CD4-positive, alpha-beta T cell treated with Interleukin-4 for 4 hours (primary cell): ENCODE measurements at regions not wholly inside any gene's neighbourhood (a gene's known extent, or its start where the extent isn't known, plus 50 kb on each side); places are given as distances from the start of the nearest gene placed in this dataset.

Experiments used
- DNase-seq: peaks from one replicate; pipeline ENCODE4 v3.0.0-alpha.2; 2020

DNA sequence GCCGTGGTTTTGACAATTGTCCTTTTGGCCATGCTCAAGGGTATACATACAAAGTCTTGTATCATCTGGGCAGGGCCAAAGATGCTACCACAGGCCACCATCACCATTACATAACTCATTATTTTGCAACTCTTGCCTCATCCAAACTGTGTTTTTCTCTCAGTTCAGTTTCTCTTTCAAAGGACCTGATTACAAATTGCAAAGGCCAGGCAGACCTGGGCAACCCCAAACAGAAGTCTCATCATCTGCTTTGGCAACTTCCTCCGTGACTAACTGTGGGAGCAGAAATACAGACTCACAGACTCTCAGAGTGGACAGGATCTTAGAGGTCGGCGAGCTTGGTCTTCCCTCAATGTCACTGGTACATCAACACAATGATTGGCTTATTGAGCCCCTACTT lies 117.8 kb upstream of the NEDD9 start:
- no peak for DNase-seq

DNA sequence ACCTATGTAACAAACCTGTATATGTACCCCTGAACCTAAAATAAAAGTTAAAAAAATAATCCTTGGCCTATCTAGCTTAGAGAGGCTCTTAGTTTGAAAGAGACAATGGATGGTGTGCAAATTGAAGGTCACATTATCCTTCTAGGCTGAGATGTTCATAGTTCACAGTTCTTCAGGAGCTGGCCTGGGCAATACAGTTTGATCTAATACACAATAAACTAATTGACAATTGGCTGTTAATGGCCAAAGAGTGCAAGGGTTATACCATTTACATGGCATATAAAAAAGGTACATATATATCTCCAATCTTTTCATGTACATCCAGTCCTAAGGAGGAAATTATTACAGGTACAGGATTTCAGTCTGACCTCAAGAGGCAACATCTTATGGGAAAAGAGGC lies 117.4 kb upstream of the NEDD9 start:
- no peak for DNase-seq

- DNase-seq = no peak
These were observed 114.0 kb upstream of the NEDD9 start for GRCh38 chr6:11346516-11346915.

- DNase-seq = no peak
These were observed 113.1 kb upstream of the NEDD9 start for GRCh38 chr6:11345536-11345935.

- DNase-seq = no peak
These were observed 111.7 kb upstream of the NEDD9 start for GRCh38 chr6:11343963-11344723.

- no peak for DNase-seq
These were observed 109.4 kb upstream of the NEDD9 start for GRCh38 chr6:11341867-11342266.

DNA sequence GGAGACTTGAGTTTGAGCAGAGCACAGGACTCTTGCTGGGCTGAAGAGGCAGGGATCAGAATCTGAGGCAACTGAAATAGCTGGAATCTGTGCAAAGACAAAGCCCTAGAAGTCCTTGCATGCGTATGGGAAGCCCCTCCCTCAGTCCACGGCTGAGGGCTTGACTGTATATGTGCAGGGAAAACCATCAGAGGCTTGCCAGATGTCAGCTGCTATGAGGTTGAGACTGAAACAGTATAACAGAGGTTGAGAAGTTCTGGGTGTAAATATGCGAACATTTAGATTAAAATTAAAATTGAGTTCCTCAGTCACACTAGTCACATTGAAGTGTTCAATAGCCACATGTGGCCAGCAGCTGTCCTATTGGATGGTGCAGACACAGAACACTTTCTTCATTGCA lies 108.8 kb upstream of the NEDD9 start:
- no peak for DNase-seq

DNA sequence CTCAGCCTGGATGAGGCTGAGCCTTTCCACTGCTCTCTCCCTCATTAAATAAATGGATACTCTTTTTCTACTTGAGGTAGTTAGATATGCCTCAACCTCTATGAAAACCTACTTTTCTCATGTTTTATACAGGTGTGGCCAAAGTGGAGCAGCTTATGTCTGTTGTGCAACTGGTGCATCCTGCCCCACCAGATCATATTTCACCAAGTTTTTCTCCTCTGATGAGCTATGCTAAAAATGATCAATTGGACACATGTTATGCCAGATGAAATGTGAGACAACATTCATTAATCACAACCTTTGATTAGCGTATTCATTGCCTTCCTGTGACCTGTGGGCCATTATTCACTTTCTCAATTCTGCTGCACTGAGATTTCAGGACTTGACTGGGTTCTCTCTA lies 106.9 kb upstream of the NEDD9 start:
- no peak for DNase-seq

GRCh38 chr6:11337306-11337705 lies 104.8 kb upstream of the NEDD9 start:
- DNase-seq = no peak

- DNase-seq = no peak
These were observed 103.4 kb upstream of the NEDD9 start for GRCh38 chr6:11335826-11336225.

DNA sequence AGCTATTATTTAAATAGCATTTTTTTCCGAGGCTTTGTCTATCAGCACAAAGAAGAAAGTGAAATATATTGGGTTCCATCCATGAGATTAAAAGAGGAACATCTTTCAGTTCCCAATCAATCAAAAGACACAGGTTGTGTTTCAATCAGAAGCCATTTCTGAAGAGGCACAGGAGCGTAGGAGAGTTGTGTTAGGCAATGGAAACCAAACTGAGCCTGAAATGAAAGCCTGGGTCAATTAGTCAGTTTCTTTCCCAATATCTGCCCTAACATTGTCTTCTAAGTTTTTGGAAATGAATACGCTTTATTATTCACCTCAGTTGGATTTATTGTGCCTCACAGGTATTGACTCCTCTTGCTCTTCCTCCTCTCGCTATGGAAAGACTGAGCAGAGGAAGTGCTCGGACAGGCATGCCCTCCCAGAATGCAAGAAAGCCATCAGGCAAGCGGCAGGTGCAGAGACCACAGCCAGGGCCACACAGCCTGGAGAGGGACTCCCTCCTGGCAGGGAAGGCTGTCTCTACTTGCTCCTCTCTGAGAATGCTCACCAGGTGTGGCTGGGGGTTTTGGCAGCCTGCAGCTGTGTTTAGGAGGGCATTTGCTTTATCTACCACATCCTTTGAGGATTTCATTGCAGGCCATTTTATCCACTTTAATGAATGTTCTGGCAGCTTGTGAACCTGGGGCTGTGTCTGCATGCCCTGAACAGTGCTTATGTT lies 100.8 kb upstream of the NEDD9 start:
- no peak for DNase-seq

DNA sequence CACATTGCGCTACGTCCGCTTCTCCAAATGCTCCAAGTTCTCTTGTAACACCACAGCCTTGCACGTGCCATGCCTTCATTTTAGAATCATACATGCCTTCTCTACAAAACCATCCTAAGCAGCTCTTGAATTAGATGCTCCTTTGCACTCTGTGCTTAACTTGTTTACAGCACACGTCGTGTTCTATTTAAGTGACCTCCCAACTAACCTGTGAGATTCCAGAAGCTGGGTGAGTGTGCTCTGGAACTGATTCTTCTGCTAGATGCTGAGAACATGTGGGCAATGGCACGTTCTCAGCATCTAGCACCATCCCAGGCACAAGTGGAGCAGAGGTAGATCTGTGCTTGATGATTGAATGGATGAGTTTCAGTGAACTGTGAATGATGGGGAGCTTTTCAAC lies 100.0 kb upstream of the NEDD9 start:
- no peak for DNase-seq

- DNase-seq = no peak
These were observed 98.6 kb upstream of the NEDD9 start for GRCh38 chr6:11331111-11331510.

DNA sequence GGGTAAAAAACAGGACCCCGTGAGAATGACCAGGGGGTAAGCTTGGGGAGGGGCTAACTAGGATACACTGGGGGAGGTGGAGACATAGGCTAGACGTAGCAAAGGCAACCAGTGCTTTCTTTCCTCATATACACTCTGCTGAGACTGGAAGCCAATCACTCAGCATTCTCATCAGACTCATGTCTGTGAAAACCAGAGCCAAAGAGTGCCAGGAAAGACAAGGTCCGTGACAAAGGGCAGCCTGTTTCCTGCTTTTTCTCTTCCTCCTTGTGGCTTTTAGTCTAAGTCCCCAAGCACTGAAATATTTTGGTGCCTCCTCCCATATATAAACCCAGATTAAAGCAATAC lies 97.9 kb upstream of the NEDD9 start:
- DNase-seq = no peak

GRCh38 chr6:11329726-11330412 lies 97.4 kb upstream of the NEDD9 start:
- no peak for DNase-seq

DNA sequence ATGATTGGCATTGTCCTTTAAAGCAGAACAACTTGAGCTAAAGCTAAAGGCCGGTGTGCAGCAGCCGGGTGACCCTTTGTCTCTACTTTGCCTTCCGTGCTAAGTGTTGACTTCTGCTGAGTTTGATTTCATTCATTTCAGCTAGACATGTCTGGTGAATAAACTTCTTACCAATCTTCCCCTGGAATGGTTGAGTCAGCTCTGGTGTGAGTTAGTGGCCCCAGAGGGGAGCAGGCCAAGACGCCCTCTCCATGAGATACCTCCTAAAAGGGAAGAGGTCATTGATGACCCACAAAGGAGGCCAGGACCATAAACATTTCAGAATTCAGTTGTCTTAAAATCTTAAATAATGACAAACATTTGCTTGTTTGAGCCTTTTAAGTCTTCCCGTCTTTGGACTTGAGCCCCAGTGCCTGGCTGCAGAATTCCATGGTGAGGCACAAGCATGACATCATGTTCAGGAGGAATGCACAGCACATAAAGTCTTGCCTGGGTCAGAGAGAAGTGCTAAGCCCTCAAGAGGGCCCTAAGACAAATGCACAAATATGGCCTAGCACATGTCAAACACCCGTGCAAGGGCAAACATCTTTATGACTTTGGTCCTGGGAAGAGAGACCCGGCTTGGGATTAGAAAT lies 96.3 kb upstream of the NEDD9 start:
- DNase-seq = no peak

GRCh38 chr6:11327961-11328360 lies 95.5 kb upstream of the NEDD9 start:
- DNase-seq = no peak

GRCh38 chr6:11326116-11326515 lies 93.6 kb upstream of the NEDD9 start:
- no peak for DNase-seq

- DNase-seq = peak; percentile 24
These were observed 92.1 kb upstream of the NEDD9 start for GRCh38 chr6:11324453-11325015.

GRCh38 chr6:11323666-11324452 lies 91.4 kb upstream of the NEDD9 start:
- peak; percentile 21 for DNase-seq

DNA sequence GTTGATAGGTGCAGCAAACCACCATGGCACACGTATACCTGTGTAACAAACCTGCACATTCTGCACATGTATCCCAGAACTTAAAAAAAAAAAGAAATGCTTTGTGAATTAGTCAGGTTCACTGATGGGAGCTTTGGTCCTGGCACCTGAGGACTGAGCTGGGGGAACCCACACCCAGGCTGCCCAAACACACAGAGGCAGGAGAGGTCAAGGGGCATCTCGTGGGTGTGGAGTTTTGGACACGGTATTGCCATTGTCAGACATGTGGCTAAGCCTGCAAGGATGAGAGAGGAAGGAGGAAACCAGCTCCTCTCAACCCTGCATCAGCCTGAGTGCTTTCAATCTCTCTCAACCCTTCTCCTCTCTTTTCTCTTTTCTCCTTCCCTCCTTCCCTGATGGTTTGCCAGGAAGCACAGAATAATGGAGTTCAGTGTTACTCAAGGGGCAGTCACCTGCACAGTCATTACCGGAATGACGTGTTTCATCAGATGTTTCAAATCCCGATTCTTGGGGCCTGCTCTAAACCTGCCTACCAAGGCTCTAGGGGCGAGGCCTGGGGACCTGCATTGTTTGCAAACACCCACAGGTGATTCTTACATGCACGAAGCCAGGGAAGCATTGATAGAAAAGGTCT lies 89.9 kb upstream of the NEDD9 start:
- DNase-seq = no peak
